Neural cell (in vitro differentiated cells): ENCODE measurements at regions not wholly inside any gene's neighbourhood (a gene's known extent, or its start where the extent isn't known, plus 50 kb on each side); places are given as distances from the start of the nearest gene placed in this dataset.

ENCODE experiments used
- H2AFZ ChIP-seq: fragments of 200-600, 300-800 bp; sonication (generic), shearing (Covaris generic); 2 replicates; pipeline ENCODE4 v1.6.0; 2014; ENCODE audit warnings: low read depth, mild to moderate bottlenecking, antibody characterized with exemption, low read length, moderate library complexity
- H3F3A ChIP-seq: fragments of 200-600 bp; shearing (Covaris generic); 2 replicates; pipeline ENCODE4 v1.6.1; 2016; ENCODE audit warnings: mild to moderate bottlenecking, moderate library complexity, mixed read lengths, antibody characterized with exemption, low read length; ENCODE audit not compliant: insufficient read depth, poor library complexity, severe bottlenecking
- H3K27ac ChIP-seq: fragments of 200-600, 300-800 bp; sonication (generic), shearing (Covaris generic); 2 replicates; pipeline ENCODE4 v1.5.1; 2014; ENCODE audit warnings: mild to moderate bottlenecking, low read length, moderate library complexity
- H3K27me3 ChIP-seq: fragments of 300-800, 200-600 bp; sonication (generic), shearing (Covaris generic); 2 replicates; pipeline ENCODE4 v1.6.0; 2014; ENCODE audit warnings: mild to moderate bottlenecking, low read depth, low read length, moderate library complexity; ENCODE audit not compliant: insufficient read depth
- H3K36me3 ChIP-seq: fragments of 300-800, 200-600 bp; sonication (generic), shearing (Covaris generic); 2 replicates; pipeline ENCODE4 v1.5.1; 2014; ENCODE audit warnings: mild to moderate bottlenecking, antibody characterized with exemption, low read length, moderate library complexity; ENCODE audit not compliant: insufficient read depth
- H3K4me2 ChIP-seq: fragments of 300-800, 200-600 bp; sonication (generic), shearing (Covaris generic); 2 replicates; pipeline ENCODE4 v1.6.0; 2014; ENCODE audit warnings: mild to moderate bottlenecking, low read length
- H3K4me3 ChIP-seq: fragments of 300-800, 200-600 bp; sonication (generic), shearing (Covaris generic); 2 replicates; pipeline ENCODE4 v1.5.1; 2014; ENCODE audit warnings: mild to moderate bottlenecking, low read length, moderate library complexity
- H3K79me2 ChIP-seq: fragments of 200-600 bp; shearing (Covaris generic); replicated peaks from 2 replicates; pipeline ENCODE4 v1.6.0; 2014; ENCODE audit warnings: mild to moderate bottlenecking, low read length, moderate library complexity; ENCODE audit not compliant: insufficient read depth
- H3K9ac ChIP-seq: fragments of 300-800, 200-600 bp; sonication (generic), shearing (Covaris generic); 2 replicates; pipeline ENCODE4 v1.6.1; 2016; ENCODE audit warnings: mild to moderate bottlenecking, low read length, mixed read lengths
- H3K9me2 ChIP-seq: fragments of 200-600 bp; shearing (Covaris generic); 2 replicates; pipeline ENCODE4 v1.6.1; 2016; ENCODE audit warnings: mild to moderate bottlenecking, low read length, mixed read lengths; ENCODE audit not compliant: insufficient read depth
- H3K9me3 ChIP-seq: fragments of 200-600, 300-800 bp; sonication (generic), shearing (Covaris generic); 2 replicates; pipeline ENCODE4 v1.6.1; 2016; ENCODE audit warnings: mild to moderate bottlenecking, mixed run types, low read length, moderate library complexity, mixed read lengths
- H4K20me1 ChIP-seq: fragments of 200-600 bp; shearing (Covaris generic); 2 replicates; pipeline ENCODE4 v1.6.1; 2016; ENCODE audit warnings: mild to moderate bottlenecking, mixed run types; ENCODE audit not compliant: insufficient read depth
- EP300 ChIP-seq: fragments of 450-650 bp; conservative IDR thresholded peaks from 2 replicates; pipeline ENCODE4 v1.6.1; 2014; ENCODE audit warnings: antibody characterized with exemption, mild to moderate bottlenecking, moderate library complexity; ENCODE audit not compliant: poor library complexity, severe bottlenecking
- EZH2 ChIP-seq: fragments of 200-600, 300-800 bp; shearing (Covaris generic), sonication (generic); IDR thresholded peaks from 2 replicates; pipeline ENCODE4 v1.6.1; 2014; ENCODE audit warnings: antibody characterized with exemption, low read length, borderline replicate concordance, mild to moderate bottlenecking; ENCODE audit not compliant: insufficient read depth, poor library complexity, severe bottlenecking
- MXI1 ChIP-seq: fragments of 450-650 bp; conservative IDR thresholded peaks from 2 replicates; pipeline ENCODE4 v1.6.1; 2014; ENCODE audit warnings: antibody characterized with exemption, mild to moderate bottlenecking; ENCODE audit not compliant: poor library complexity, severe bottlenecking
- POLR2AphosphoS5 ChIP-seq: IDR thresholded peaks from 2 replicates; pipeline ENCODE4 v1.6.1; 2012
- RAD21 ChIP-seq: fragments of 450-650 bp; conservative IDR thresholded peaks from 2 replicates; pipeline ENCODE4 v1.6.1; 2014; ENCODE audit warnings: antibody characterized with exemption, mild to moderate bottlenecking, moderate library complexity
- SMC3 ChIP-seq: fragments of 450-650 bp; conservative IDR thresholded peaks from 2 replicates; pipeline ENCODE4 v1.6.1; 2014; ENCODE audit warnings: antibody characterized with exemption, mild to moderate bottlenecking, moderate library complexity; ENCODE audit not compliant: poor library complexity
- TAF1 ChIP-seq: IDR thresholded peaks from 2 replicates; pipeline ENCODE4 v1.6.1; 2012; ENCODE audit warnings: low read depth
- TF ChIP-seq, protein P1 (sequence below): IDR thresholded peaks from 2 replicates; pipeline ENCODE4 v1.6.1; 2012; ENCODE audit warnings: borderline replicate concordance
- TF ChIP-seq, protein P2 (sequence below): fragments of 450-650 bp; IDR thresholded peaks from 2 replicates; pipeline ENCODE4 v1.5.1; 2014; ENCODE audit warnings: antibody characterized with exemption, mild to moderate bottlenecking, moderate library complexity; ENCODE audit not compliant: poor library complexity, severe bottlenecking

DNA sequence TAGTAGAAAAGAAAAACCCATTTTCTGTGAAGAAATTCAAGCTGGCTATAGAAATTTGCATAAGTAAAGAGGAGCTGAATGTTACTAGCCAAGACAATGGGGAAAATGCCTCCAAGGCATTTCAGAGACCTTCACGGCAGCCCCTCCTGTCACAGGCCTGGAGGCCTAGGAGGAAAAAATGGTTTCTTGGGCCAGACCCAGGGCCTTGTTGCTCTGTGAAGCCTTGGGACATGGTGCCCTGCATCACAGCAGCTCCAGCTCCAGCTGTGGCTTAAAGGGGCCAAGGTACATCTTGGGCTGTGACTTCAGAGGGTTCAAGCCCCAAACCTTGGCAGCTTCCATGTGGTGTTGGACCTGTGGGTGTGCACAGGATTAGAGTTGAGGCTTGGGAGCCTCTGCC lies 130.0 kb upstream of the DMRTA1 start:
- Histone ChIP-seq H3K27ac (no peak overlapping the region), H3K79me2 (no peaks in the 10 kb centered on the region), H3K9me3 (peaks cover 5% of the 10 kb centered on the region), H3F3A (no peaks in the 10 kb centered on the region), H3K27me3 (no peaks in the 10 kb centered on the region), H3K36me3 (no peaks in the 10 kb centered on the region), H3K9ac (no peak overlapping the region), H3K4me2 (no peak overlapping the region), H2AFZ (no peak overlapping the region), H3K4me3 (no peak overlapping the region), H4K20me1 (no peaks in the 10 kb centered on the region), H3K9me2 (no peaks in the 10 kb centered on the region)
- TF ChIP-seq SMC3 (no peak), MXI1 (no peak)
- TF ChIP-seq, protein P1, sequence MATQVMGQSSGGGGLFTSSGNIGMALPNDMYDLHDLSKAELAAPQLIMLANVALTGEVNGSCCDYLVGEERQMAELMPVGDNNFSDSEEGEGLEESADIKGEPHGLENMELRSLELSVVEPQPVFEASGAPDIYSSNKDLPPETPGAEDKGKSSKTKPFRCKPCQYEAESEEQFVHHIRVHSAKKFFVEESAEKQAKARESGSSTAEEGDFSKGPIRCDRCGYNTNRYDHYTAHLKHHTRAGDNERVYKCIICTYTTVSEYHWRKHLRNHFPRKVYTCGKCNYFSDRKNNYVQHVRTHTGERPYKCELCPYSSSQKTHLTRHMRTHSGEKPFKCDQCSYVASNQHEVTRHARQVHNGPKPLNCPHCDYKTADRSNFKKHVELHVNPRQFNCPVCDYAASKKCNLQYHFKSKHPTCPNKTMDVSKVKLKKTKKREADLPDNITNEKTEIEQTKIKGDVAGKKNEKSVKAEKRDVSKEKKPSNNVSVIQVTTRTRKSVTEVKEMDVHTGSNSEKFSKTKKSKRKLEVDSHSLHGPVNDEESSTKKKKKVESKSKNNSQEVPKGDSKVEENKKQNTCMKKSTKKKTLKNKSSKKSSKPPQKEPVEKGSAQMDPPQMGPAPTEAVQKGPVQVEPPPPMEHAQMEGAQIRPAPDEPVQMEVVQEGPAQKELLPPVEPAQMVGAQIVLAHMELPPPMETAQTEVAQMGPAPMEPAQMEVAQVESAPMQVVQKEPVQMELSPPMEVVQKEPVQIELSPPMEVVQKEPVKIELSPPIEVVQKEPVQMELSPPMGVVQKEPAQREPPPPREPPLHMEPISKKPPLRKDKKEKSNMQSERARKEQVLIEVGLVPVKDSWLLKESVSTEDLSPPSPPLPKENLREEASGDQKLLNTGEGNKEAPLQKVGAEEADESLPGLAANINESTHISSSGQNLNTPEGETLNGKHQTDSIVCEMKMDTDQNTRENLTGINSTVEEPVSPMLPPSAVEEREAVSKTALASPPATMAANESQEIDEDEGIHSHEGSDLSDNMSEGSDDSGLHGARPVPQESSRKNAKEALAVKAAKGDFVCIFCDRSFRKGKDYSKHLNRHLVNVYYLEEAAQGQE = no peak

DNA sequence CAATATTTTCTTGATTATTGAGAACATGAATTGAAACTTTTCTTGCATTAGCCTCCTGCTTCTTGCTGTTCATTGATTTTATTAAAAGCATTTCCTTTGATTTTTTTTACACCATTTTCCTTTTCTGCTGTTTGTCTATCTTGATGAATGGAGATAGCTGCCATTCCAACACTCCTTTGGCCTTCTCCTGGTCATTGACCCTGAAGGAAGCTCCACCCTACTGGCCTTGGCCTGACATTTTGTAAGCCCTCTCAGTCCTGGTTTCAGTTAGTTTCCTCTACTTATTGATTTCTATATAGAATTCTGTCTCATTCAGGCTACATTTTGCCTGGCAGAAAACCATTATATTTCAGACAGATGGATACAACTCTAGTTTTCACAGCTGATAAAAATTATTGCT lies 115.1 kb upstream of the DMRTA1 start:
- no peaks in the 10 kb centered on the region for H3K27me3 ChIP-seq
- H2AFZ ChIP-seq = no peak overlapping the region
- no peaks in the 10 kb centered on the region for H4K20me1 ChIP-seq
- H3K4me3 ChIP-seq = no peak overlapping the region
- H3K9ac ChIP-seq = no peak overlapping the region
- H3F3A ChIP-seq = no peaks in the 10 kb centered on the region
- TF ChIP-seq MXI1 (no peak), POLR2AphosphoS5 (no peak), EZH2 (no peak)
- no peaks in the 10 kb centered on the region for H3K9me2 ChIP-seq
- no peaks in the 10 kb centered on the region for H3K9me3 ChIP-seq
- H3K79me2 ChIP-seq = no peaks in the 10 kb centered on the region
- H3K4me2 ChIP-seq = no peak overlapping the region
- no peak overlapping the region for H3K27ac ChIP-seq
- H3K36me3 ChIP-seq = no peaks in the 10 kb centered on the region

DNA sequence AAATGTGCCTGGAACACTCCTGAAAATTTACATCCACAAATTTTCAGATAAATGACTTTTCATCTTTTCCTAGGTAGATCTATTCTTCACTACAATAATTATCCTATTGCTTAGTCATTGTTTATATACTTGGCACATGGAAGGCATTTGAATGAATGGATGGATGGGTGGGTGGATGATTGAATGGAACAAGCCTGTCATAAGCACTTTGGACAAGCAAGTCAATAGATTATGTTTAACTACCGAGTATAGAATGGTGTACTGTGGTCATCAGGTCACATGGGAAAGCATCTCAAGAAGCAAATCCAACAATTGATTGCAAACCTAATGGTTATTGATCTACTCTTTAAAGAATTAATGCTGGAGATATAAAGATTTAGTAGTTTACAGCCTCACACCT lies 114.4 kb upstream of the DMRTA1 start:
- Histone ChIP-seq H3K36me3 (no peaks in the 10 kb centered on the region), H3K4me3 (no peak overlapping the region), H3K9me3 (no peaks in the 10 kb centered on the region), H3K9me2 (no peaks in the 10 kb centered on the region), H3F3A (no peaks in the 10 kb centered on the region), H3K27me3 (no peaks in the 10 kb centered on the region), H3K9ac (no peak overlapping the region), H3K79me2 (no peaks in the 10 kb centered on the region), H2AFZ (no peak overlapping the region), H4K20me1 (no peaks in the 10 kb centered on the region), H3K4me2 (no peak overlapping the region), H3K27ac (no peak overlapping the region)
- TF ChIP-seq, protein P2, sequence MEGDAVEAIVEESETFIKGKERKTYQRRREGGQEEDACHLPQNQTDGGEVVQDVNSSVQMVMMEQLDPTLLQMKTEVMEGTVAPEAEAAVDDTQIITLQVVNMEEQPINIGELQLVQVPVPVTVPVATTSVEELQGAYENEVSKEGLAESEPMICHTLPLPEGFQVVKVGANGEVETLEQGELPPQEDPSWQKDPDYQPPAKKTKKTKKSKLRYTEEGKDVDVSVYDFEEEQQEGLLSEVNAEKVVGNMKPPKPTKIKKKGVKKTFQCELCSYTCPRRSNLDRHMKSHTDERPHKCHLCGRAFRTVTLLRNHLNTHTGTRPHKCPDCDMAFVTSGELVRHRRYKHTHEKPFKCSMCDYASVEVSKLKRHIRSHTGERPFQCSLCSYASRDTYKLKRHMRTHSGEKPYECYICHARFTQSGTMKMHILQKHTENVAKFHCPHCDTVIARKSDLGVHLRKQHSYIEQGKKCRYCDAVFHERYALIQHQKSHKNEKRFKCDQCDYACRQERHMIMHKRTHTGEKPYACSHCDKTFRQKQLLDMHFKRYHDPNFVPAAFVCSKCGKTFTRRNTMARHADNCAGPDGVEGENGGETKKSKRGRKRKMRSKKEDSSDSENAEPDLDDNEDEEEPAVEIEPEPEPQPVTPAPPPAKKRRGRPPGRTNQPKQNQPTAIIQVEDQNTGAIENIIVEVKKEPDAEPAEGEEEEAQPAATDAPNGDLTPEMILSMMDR = no peak
- no peak for TF ChIP-seq TAF1
- TF ChIP-seq, protein P1 = no peak
- no peak for TF ChIP-seq SMC3
- no peak for TF ChIP-seq RAD21
- no peak for TF ChIP-seq EP300
- TF ChIP-seq POLR2AphosphoS5 = no peak
- TF ChIP-seq MXI1 = no peak
- no peak for TF ChIP-seq EZH2
